Stimulated activated CD4-positive, alpha-beta T cell treated with anti-CD3 and anti-CD28 coated beads, Interleukin-4, amount 100 ng/mL, for 4 hours (primary cell): ENCODE measurements at regions not wholly inside any gene's neighbourhood (a gene's known extent, or its start where the extent isn't known, plus 50 kb on each side); places are given as distances from the start of the nearest gene placed in this dataset.
A peak's percentile ranks its signal among the peaks of the same experiment; 100 is the strongest.

Experiments
- DNase-seq, 2 experiments: peaks; one replicate each; pipeline ENCODE4 v3.0.0-alpha.2; 2020

DNA sequence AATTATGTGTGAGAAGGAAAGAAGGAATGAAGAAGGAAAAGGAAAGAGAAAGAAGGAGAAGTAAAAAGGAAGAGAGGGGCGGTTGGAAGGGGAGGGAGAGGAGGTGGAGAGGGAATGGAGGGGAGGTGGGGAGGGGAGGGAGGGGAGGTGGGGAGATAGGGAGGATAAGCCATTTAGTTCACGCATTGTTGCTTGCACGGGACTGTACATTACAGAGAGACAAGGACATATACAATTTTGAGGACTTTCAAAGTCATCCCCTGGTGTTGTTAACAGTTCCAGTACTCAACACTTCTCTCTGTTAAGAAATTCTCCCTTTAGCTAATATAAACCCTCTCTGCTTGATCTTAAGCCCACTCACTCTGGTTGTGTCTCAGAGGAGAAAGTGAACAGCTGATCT is 312.5 kb downstream of the GRIN2B start:
- DNase-seq: no peak

GRCh38 chr12:13666806-13667205 is 314.6 kb downstream of the GRIN2B start:
- no peak for DNase-seq

DNA sequence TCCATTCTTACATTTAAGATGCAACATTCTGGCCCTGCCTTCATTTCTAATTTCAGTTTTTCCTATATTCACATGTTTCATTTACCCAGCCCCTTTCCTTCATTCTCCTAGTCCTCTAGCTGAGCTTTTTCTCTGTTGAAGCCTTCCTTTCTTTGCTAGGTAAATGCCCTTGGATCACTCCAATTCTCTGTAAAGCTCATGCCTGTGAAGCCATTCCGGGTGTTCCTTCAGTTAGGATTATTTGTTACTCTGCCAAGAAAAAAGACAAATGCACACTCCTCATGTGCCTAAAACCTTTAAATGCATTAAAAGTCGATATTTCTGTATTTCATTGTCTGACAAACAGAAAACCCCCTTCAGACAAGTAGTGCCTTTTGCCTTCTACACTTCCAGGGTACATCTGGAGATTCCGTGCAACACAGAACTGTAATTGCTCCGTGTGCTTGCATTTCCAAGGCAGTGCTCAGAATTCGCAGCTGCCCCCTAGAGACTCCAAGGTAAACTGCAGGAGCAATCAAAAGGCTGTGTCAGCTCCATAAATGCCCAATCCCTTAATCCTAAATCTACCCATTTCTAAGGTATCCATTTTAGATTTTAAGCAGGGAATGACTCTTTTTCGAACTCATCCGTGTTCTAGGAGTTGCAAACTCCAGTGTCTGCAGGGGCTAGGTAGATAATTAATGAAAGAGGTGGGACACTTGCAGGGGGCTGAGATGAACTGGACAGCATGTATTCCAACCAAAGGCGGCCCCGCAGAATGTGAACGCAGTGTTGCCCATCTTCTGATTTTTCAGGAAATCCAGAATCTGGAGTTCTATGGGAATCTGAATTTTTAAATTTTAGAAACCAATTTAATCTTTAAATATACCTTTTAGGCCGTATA is 320.2 kb downstream of the GRIN2B start:
- peak in 1 of 2 experiments; percentile 3 for DNase-seq

- no peak for DNase-seq
Observed at GRCh38 chr12:13654456-13654855, 326.9 kb downstream of the GRIN2B start.

DNA sequence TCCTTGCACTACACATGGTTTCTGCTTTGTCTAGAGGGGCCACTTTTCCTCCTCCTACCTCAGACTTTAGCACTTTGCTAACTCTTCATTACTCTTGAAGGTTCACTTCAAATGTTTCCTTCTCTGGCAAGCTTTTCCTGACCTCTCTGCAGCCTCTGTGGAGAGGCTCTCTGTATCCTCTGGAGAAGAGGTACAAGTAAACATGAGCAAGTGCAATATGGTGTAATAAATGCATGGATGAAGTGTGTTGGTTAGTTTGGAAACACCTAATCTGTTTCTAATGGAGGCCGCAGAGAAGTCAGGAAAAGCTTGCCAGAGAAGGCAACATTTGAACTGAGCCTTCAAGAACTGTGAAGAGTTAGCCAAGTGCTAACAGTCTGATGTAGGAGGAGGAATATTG is 329.3 kb downstream of the GRIN2B start:
- DNase-seq: no peak

DNA sequence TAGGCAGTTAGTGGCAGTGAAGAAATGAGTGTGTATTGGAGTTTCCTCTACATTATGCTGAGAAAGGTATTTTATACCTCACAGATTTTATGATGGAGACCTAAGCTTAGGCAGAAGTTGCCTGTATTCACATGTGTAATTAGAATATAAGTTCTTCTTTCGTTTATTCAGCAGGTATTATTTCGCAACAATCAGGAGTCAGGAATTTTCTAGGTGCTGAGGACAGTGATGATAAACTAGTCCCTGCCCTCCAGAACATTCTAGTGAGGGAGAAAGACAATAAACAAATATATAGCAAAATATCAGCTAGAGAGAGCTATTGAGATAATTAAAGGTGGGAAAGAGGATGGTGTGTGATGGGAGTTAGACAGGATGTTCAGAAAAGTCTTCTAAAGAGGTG is 345.7 kb downstream of the GRIN2B start:
- DNase-seq: no peak

- DNase-seq: no peak
Observed at GRCh38 chr12:13631873-13632272, 349.5 kb downstream of the GRIN2B start.

DNA sequence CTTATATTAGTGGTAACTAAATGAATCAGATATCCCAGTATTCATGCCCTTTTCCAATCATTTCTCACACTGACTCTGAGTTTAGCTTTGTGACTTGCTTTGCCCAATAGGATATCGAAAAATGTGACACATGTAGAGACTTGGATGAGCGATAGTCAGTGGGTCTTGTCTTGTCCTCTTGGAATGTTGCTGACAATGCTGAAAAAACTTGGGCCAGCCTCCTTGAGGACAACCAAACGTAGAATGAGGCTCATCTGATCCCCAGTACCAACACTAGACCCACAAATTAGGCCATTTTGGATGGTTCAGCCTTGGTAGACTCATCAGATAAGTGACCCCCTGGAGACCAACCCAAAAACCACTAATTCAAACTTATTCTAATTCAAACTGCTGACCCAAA is 351.0 kb downstream of the GRIN2B start:
- DNase-seq: no peak

DNA sequence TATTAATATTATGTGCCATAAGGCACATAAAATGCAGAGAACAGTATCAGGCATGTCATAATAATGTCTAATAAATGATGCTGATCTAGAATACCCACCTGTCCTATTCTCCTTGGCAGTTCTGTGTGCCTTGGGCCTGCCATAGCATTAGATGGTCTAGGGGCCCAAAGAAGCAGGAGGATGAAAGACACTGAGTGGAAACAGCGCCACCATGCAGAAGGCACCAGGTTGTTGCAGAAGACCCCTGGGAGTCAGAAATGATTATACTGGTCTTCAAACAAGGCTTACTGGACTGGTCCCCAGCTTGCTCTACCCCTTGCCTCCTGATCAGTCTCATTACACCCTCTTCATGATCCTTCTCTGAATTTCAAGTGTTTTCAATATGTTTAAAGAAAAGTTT is 353.3 kb downstream of the GRIN2B start:
- DNase-seq: no peak

GRCh38 chr12:13627536-13627935 is 353.9 kb downstream of the GRIN2B start:
- DNase-seq: no peak

- DNase-seq: no peak
Observed at GRCh38 chr12:13613297-13613696, 368.1 kb downstream of the GRIN2B start.

DNA sequence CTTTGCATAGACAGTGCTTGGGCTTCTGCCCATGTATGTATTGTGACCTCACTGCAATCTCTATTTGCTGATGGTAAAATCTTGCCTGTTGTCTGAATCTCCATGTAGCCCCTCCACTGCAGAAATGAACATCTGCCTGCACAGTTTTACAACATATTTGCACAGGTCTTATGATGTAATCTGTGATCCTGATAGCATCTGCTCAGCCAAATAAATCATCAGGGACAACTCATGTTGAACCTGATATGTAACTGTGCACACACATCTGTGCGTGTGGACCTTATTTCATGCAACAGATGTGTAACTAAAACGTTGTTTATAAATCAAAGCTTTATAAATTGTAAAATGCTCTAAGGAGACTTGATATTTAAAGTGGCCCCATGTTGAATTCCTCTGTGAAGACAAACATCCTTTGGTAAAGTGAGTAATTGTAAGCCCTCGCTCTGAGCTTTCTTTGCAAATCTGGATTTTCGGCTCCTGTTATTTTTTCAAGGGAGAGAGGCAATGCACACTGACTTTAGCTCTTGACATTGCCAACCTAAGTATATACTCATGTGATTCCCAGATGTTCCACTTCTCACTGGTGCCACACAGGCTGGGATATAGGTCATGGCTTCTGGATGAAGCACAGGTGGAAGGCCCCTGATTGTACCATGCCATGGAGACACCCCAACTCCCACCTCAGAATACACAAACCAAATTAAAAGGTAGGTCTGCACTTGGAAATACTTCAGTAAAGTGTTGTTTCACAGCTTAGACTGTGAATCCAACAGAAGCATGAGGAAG is 371.3 kb downstream of the GRIN2B start:
- DNase-seq: no peak

DNA sequence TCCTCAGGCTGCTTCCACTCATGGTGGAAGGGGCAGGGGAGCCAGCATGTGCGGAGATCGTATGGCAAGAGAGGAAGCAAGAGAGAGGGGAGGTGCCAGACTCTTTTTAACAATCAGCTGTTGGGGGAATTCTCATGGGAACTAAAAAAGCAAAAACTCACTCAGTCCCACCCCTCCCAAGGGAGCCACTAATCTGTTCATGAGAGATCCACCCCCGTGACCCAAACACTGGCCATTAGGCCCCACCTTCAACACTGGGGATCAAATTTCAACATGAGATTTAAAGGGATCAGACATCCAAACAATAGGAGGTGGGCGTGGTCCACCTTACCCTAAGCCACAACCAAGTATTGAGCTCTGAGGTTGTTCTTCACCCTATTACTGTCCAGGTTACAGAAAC is 375.1 kb downstream of the GRIN2B start:
- no peak for DNase-seq

GRCh38 chr12:13603953-13604352 is 377.4 kb downstream of the GRIN2B start:
- DNase-seq: no peak

- no peak for DNase-seq
Observed at GRCh38 chr12:13602172-13602571, 379.2 kb downstream of the GRIN2B start.

GRCh38 chr12:13599176-13599575 is 382.2 kb downstream of the GRIN2B start:
- no peak for DNase-seq

DNA sequence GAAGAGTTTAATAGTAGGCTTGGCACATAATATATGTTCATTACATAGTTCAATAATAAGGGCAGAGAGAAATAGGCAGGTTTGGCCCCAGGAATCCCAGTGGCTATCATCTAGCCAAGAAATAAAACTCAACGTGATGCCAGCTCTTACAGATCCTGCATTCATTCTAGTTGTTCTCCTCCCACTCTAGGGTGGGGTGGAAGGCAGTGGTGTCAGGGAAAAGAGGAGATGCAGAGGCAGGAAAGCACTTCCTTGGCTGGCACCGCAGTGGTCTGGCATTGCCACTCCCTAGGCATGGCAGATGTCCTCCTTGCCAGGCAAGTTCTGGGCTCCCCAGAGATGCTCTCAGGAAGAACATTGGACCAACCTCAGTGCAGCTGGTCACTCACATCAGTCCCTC is 383.6 kb downstream of the GRIN2B start:
- DNase-seq: no peak

DNA sequence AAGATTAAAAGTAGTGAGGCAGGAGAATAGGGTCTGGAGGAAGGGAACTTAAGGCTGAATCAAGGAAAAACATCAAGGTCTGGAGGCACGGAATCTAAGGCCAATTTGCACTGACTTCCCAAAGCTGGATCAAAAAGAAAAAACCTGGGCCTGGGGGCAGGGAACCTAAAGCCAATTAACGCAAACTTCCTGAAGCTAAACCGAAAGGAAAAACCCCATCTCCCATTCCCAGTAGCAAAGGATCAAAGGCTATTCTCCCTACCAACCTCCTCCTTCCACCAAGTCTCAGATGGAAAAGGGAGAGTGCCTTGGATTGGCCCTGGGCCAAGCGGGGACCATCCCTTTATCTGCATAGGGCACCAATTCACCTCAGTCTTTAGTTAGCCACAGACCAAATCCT is 384.2 kb downstream of the GRIN2B start:
- no peak for DNase-seq

DNA sequence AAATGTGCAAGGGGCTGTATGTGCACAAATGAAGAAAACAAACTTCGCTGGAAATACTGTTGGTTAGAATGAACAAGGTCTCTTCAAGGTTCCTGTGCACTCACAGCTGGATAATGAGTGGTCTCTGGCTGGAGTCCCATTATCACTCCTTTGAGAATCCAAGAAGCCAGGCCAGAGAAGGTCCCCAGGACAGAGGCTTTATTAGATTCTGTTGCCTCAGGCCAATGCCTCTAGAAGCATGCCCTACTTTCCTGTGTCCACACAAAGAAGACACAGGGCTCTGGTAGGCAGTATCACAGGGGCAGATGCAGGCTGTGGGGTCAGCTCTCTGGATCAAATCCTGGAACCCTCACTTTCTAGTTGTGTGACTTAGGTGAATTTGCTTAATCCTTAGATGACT is 384.7 kb downstream of the GRIN2B start:
- DNase-seq: no peak

DNA sequence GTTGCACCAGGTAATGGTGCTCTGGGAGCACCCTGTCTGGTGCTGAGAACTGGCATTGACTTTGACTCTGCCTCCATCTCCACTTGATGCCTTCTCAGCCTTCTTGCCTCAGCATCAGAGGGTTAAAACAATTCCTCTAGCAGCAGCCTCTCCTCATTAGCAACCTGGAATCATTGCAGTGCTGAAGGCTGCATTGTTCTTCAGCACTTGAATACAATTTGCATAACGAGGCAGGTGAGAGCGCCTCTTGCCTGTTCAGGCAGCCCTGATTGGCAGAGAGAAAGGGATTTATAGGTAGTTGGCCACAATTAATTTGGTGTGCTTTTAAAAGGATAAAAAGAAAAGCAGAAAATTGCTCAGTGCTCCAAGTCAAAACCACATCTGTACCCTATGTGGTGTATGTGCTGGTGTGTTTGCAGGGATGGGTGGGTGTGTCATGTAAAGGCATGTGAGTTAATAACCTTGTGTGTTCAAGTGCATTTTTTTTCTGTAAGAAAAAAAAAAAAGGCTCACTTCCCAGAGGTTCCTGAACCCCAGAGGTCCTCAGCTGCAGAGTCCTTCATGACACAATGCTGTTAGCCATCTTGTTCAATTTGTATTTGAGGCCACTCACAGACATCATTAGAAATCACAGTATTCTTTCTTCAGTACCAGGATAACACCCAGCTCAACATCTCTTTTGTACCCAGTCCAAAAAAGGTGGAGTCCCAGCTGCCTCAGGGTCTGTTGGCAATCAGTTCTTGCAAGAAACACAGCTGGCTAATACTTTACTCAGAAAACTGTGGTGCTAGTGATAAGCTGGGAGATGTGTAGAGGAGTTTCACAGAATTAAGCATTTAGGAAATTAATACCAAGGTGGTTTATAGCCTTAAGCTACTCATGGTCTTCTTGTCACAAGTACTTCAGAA is 385.6 kb downstream of the GRIN2B start:
- DNase-seq: no peak

GRCh38 chr12:13594731-13595514 is 386.5 kb downstream of the GRIN2B start:
- DNase-seq: no peak
